ENCODE measurements at regions not wholly inside any gene's neighbourhood (a gene's known extent, or its start where the extent isn't known, plus 50 kb on each side); places are given as distances from the start of the nearest gene placed in this dataset.

DNA sequence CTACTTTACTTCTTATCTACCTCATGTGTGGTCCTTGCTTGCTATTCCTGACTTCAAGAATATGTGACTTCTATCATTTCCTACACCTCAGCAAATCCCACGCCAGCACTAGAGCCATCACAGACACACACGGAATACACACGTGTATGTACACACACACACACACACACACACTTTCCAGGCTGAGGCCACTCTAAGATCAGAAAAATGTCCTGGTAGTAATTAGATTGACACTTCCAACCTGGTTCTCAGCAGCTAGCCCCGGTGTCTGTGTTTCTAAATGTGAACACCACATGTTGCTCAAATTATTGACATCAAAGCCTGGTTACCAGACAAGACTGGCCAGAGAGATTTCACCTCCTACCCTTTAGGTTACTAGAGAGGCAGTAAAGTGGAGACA lies 54.1 kb upstream of the SASH1 start:
- no peak for DNase-seq (ENCODE audit: low read depth)

DNA sequence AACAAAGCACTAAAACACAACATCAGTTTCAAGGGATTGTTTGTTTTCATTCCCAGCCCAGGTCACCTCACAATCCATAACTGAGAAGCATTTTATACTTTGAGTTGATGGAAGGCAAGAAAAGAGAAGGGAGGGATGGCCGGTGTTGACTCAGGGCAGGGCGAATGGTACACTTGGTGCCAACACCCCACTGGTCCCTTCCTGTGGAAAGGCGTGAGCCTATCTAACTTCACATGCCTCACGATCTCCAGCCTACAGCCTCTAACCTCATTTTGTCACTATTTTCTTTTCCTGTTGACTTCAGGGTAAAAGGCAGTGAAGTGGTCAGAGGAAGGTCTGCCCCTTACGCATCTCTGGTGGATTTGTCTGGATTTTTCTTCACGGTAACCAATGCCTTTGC lies 53.5 kb upstream of the SASH1 start:
- no peak for DNase-seq (ENCODE audit: low read depth)

GRCh38 chr6:148291876-148292275 lies 50.8 kb upstream of the SASH1 start:
- no peak for DNase-seq (ENCODE audit: low read depth)
